NCI-H446 treated with DMSO at 0.1 percent for 48 hours (cell line): ENCODE measurements at regions not wholly inside any gene's neighbourhood (a gene's known extent, or its start where the extent isn't known, plus 50 kb on each side); places are given as distances from the start of the nearest gene placed in this dataset.
"Not testable (repeated sequence)": the region's sequence is repeated elsewhere in the genome, so short reads cannot be mapped to it uniquely, and the experiment has no call there.

ENCODE experiments used
- DNase-seq: peaks from one replicate; lab custom pipeline; 2025; lab: John Stamatoyannopoulos, UW

DNA sequence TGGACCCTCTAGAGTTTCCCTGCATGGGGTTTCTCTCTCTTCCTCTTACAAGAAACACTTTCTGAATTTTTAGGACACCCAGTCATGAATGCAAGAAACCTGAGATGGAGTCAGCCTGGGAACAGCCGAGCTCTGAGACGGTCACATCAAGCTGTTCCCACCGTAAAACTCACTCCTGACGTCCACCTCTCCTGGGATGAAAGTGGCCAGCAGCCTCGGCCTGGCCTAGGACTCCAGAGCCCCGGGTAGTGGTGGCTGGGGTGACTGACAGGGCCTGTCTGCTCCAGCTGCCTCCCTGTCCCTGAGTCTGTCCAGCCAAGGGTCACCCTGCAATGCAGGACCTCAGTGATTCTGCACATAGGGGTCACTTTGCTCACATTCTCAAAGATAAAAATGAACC, 217.8 kb downstream of the SHOX start:
- DNase-seq = no peak

DNA sequence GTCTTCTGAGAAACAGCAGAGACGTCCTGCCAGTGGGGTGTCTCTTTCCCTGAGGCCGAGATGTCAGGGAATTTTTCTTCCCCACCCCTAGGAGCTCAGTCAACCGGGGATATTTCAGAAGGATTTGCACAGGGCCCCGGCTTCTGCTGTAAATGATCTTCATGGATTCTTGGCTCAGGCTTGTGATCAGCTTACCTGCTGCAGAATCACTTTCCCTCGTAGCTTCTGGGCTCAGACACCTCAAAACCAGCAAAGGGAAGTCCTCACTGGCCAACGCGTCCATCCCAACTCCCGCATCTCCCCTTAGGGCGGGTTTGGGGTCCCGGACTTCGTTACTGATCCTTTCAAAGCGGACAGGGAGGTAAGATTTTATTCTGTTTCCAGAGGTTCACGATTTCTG, 212.7 kb downstream of the SHOX start:
- DNase-seq = no peak

DNA sequence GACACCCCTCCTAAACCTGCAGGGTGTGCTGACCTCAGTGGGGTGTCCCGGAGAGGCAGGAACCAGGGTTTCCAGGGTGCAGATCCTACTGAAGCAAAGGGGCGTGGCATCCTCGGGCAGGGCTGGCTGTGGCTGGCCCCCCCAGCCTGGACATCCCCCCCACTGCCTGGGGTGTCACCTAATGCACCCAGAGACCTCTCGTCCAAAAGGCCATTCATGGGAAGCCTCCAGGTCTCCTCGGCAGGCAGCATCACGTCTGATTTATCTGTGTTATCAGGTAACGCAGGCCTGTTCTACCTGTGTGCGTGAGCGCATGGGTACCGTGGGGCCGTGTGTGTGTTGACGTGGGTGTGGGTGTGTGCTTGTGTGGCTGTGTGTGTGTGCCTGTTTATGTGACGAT, 210.0 kb downstream of the SHOX start:
- no peak for DNase-seq

DNA sequence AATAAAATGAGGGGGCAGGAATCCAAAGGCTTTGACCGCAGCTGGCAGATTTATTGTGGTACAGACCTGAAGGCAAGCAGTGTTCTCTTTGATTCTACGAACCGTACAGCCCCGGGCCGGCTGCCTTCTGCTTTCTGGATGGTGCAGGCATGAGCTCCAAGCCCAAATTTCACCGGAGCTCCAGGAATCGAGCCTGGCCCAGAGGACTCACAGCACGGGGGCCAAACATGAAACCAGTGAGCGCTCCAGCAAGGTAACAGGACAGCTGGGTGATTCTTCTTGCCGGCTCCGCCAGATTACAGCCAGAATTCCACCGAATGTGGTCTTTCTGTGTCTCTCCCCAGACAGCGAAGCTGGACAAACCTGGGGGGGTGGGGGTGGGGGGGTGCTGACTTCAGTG, 208.1 kb downstream of the SHOX start:
- DNase-seq = not testable (repeated sequence)

DNA sequence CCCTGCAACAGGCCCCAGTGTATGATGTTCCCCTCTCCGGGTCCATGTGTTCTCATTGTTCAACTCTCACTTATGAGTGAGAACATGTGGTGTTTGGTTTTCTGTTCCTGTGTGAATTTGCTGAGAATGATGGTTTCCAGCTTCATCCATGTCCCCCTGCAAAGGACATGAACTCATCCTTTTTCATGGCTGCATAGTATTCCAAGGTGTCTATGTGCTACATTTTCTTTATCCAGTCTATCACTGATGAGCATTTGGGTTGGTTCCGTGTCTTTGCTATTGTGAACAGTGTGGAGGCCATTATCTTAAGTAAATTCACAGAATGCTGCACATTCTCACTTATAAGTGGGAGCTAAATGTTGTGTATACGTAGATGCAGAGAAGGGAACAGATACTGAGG, 205.3 kb downstream of the SHOX start:
- DNase-seq = not testable (repeated sequence)

DNA sequence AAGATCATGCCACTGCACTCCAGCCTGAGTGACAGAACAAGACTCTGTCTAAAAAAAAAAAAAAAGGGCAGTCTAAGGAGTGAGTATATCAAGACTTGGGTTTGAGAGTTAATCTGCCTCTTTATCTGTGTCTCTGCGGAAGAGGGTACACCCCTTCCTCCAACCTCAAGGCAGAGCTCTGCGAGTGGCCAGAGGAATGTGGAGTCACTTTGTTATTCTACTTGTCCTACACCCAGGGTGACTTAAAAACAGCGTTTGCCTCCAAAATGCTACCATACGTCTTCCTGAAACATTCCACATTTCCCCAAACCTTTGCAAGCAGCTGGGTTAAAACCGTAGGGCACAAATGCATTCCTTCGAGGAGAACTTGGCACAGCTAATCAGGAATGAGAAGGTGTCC, 199.9 kb downstream of the SHOX start:
- DNase-seq = no peak

DNA sequence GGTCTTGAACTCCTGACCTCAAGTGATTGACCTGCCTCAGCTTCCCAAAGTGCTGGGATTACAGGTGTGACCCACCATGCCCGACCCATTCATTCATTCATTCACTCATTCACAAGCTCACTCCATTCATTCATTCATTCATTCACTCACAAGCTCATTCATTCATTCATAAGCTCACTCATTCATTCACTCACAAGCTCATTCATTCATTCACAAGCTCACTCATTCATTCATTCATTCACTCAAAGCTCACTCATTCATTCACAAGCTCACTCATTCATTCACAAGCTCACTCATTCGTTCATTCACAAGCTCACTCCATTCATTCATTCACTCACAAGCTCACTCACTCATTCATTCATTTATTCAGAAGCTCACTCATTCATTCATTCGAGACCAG, 198.6 kb downstream of the SHOX start:
- DNase-seq = no peak

DNA sequence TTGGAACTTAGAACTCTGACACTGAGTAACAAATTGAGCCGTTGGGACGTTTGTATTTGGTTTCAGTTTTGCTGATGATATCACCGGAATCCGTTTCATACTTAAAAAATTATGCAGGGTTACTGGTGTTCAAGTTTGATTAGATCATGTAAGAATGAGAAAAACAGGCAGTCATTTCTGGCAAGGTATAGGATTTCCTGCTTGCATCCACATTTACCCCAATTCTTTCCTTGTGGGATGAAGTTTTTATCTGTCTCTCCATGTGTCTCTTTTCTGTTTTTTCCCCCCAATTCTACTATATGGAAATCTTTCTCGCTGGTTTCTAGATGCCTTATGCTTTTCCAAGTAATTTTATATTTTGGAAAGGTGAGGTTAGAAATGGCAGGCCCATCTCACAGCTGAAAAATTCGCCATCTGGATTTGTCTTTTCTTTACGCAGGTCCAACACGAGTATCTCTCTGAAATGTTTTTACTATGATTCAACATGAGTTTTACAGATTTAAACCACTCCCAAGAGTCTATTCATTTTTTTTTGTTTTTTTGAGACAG, 197.9 kb downstream of the SHOX start:
- no peak for DNase-seq

DNA sequence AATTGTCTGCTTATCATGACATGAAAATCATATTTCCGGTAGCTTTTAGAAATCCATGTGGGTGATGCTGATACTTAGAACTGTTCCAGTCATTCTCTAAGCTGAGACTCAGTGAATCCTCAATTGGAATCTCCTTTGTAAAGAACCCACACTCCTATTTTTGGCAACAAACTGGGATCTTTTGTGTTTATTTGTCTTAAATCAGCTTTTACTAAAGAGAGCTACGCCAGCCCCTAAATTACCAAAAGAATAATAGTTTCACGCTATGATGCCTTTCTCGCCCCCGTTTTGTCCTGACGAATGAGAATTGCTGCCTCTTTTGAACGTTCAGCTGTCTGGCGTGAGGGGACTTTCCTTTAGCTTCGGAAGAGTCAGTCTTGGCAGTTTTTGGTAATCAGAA, 195.9 kb downstream of the SHOX start:
- DNase-seq = no peak

DNA sequence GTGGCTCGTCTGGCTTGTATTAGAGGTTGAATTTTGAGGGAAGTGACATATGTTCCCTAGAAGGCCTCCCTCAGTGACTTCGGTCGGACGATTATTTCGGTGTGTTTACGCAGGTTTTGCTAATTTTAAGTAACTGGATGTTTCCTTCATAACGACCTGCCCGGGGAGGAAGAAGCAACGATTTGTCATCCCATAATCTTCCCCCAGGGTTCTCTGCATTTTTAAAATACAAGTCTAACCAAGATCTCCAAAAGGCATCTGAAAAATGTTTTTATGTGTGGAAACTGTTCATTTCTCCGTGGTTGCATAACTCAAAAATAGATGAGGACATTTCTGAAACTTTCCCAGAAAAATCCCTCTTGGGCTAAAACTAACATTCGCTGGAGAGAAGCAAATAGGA, 195.4 kb downstream of the SHOX start:
- no peak for DNase-seq

DNA sequence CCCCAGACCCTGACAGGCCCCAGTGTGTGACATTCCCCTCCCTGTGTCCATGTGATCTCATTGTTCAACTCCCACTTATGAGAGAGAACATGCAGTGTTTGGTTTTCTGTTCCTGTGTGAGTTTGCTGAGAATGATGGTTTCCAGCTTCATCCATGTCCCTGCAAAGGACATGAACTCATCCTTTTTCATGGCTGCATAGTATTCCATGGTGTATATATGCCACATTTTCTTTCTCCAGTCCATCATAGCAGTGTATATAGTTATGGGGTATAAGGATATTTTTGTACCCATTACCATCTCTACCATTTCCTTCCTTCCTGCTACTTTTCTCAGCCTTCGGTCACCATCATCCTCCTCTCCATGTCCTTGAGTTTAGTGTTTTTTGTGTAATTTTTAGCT, 192.5 kb downstream of the SHOX start:
- not testable (repeated sequence) for DNase-seq

DNA sequence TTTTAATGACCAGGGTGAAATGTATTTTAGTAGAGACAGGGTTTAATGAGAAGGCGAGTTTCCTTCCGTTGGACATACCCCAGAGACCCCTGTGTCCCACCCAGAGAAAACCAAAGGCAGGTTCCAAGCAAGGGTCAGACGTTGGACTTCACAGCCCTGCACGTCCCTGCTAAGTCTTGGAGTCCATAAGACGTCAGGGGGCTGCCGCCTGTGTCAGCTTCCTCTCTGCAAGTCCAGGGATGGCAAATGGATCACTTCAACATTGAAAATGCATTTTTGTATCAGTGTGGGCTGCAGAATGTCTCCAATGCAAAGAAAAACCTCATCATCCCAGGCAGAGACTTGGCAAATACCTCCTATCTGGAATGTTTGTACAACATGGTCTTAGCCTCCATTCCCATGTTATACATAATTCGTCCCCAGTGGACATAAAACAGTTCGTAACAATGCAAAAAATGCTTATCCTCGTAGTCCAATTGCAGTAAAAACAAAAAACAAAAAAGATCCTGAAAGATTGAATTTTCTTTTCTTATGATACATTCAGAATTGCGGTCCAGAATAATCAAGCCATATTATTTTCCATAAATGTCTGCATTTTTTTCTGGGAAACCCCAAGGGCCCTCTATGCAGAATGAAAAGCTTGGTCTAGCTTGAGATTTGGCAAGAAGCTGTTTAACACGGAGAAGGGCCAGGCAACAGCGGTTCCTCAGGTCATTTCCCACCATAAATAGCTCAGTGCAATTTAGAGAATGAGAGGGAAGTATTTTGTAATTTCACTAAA, 190.9 kb downstream of the SHOX start:
- no peak for DNase-seq

DNA sequence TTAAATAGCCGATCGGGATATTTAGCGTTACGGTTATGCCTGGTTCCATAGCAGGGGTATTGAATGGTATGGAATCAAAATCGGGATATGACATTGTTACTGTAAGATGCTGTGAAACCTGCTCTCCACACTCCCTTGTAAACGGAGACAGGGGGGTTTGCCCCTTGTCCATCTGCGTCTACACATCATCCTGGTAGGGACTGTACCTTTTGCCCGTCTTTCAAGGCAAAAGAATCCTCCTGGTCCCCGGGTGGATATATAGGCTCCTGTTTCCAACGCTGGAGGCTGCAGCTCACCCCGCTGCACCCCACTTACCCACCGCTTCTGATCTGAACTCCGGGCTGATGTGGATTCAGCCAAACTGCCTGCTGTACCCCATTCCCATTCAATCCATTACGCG, 189.1 kb downstream of the SHOX start:
- DNase-seq = no peak

DNA sequence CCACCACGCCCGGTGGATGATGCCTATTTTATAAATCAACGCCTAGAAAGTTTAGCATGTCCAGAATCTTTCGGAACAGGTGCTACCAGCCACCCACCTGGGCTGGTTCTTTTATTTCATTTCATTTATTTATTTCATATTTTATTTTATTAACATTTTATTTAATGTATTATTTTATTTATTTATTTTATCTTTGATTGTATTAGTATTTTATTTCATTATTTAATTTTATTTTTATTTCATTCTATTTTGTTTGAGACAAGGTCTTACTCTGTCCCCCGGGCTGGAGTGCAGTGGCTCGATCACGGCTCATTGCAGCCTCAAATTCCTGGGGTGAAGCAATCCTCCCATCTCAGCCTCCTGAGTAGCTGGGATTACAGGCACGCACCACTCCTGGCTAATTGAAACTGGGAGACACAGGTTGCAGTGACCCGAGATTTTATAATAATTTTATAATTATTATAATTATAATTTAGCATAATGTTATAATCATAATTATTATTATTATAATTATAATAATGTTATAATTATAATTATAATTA, 187.2 kb downstream of the SHOX start:
- no peak for DNase-seq

DNA sequence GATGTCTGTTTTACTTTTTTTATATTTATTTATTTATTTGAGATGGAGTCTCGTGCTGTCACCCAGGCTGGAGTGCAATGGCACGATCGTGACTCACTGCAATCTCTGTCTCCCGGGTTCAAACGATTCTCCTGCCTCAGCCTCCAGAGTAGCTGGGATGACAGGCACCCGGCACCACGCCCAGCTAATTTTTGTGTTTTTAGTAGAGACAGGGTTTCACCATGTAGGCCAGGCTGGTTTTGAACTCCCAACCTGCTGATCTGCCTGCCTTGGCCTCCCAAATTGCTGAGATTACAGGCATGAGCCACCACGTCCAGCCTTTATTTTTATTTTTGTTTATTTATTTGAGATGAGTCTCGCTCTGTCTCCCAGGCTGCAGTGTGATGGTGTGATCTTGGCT, 186.6 kb downstream of the SHOX start:
- not testable (repeated sequence) for DNase-seq

DNA sequence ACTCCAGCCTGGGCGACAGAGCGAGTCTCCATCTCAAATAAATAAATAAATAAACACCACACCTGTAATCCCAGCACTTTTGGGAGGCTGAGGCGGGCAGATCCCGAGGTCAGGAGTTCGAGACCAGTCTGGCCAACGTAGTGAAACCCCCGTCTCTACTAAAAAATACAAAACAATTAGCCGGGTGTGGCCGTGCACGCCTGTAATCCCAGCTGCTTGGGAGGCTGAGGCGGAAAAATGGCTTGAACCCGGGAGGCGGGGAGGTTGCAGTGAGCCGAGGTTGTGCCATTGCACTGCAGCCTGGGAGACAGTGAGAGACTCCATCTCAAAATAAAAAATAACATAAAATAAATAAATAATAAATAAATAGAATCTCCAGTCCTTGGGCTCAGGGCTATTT, 185.8 kb downstream of the SHOX start:
- no peak for DNase-seq

DNA sequence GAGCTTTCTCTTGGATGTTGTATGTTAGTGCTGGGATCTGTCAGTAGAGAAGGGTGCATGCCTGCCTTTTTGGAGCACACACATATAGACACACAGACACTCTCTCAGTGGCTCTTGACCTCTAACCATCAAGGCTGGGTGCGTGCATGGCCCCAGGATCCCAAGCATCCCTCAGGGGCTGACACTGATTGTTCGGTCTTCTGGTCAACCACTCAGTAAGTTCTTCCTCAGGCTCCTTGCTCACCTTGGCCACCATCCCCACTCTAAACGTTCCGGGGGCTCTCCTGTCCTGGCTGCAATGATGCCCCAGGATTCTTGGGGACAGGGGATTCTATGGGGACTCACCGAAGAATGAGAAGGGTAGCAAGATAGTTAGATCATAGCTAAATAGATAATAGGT, 179.6 kb downstream of the SHOX start:
- no peak for DNase-seq

DNA sequence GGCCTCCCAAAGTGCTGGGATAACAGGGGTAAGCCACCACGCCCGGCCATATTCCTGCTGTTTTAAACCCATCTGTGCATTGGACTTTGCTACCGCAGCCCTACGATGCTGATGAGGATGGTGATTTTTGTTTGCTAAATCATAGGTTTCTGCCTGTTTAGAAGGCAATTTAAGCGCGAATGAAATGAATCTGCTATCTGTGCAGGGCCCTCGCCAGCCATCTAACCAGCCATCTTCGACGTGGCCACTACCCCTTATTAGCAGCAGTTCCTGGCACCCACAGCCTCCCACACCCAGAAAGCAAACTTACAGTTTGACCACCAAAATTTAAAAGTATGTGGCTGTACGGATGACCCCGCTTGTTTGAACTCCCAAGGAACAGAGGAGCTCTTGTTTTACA, 178.5 kb downstream of the SHOX start:
- DNase-seq = no peak

DNA sequence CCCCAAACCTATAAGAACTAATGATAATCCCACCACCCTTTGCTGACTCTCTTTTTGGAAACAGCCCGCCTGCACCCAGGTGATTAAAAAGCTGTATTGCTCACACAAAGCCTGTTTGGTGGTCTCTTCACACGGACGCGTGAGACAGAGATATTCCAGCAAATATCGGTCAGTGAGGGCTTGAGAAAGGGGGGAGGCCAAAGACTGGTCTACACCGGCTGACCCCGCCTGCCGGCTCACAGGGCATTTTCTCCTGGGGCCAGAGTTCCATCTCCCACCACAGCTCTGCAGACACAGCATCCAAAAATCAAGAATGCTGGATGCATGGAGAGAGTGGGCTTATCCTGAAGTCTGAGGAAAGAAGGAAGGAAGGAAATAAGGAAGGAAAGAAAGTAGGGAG, 176.0 kb downstream of the SHOX start:
- DNase-seq = no peak

DNA sequence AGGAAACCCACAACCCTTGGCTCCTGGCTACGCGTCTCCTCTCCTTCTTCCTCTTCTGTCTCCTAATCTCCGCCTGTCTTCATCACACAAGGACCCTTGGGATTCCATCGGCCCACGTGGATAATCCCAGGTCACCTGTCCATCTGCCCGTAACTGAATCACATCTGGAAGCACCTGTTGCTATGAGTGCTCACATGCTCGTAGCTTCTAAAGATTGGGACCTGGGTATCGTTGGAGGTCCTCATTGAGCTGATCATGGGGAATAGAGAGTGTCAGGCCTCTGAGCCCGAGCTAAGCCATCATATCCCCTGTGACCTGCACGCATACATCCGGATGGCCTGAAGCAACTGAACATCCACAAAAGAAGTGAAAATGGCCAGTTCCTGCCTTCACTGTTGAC, 175.4 kb downstream of the SHOX start:
- DNase-seq = no peak

DNA sequence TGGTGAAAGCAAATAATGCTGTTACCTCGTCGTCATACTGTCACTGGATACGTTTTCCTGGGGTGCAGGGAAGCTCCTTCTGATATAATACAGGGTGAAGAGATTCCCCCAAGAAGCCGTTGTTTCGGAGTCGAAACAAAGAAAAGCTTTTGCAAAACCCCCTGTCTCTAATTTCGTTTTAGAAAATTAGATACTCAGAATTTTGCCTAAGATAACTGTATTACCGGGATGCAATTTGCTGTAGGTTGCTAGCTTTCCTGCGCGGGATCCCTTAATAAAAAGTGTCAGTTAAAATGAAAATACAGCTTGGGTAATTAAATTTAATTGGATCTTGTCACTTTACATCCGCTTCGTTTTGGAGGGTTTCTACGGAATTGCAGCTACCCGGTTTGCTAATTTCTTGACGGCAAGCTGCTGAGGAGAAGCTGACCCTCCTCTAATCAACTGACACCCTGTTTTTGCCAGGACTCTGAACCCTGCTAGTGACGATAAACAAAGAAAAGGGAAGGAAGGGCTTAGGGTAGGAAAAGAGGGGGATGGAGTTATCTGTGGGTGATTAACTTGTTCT, 174.6 kb downstream of the SHOX start:
- no peak for DNase-seq

DNA sequence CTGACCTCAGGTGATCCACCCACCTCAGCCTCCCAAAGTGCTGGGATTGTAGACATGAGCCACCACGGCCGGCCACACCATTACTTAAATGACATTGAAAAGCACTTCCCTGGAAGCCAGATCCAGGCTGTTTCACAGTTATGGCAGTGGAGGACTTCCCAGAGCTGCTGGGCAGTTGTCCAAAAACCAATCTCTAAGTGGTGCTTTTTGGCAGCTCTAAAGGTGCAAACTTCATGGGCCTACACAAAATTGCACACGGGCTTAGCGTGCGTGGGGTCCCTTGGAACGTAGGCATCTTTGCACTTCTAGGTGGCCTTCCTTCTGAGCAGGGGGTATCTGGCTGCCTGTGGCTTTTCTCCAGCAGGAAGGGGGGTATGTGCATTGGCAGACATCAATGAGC, 172.3 kb downstream of the SHOX start:
- DNase-seq = no peak

DNA sequence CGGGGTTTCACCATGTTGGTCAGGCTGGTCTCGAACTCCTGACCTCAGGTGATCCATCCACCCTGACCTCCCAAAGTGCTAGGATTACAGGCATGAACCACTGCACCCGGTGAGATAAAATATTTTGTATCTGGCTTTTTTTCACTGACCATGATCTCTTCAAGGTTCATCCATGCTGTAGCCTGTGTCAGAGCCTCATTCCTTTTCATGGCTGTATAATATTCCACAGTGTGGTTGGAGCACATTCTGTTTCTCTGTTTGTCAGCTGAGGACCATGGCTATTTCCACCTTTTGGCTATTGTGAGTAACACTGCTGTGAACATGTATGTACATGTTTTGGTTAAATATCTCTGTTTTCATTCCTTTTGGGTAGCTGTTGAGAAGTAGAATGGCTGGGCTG, 169.2 kb downstream of the SHOX start:
- DNase-seq = no peak

DNA sequence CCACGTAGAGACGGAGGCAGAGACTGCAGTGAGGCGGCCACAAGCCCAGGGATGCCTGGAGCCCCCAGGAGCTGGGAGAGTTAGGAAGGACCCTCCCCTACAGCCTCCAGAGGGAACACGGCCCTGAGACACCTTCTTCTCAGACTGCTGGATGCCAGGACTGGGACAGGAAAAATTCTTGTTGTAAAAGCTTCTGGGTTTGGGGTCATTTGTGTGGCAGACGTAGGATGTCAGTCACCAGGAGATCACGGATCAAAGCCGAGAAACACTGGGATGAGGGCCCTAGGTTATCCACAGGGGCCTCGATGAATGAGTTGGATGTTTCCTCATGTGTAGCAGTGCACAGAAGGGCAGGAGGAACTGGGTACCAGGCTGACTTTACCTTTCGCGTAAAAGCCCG, 163.7 kb downstream of the SHOX start:
- DNase-seq = no peak
